RCC 7860 (cell line): ENCODE measurements at regions not wholly inside any gene's neighbourhood (a gene's known extent, or its start where the extent isn't known, plus 50 kb on each side); places are given as distances from the start of the nearest gene placed in this dataset.
"Not testable (repeated sequence)": the region's sequence is repeated elsewhere in the genome, so short reads cannot be mapped to it uniquely, and the experiment has no call there.

Source experiments
- DNase-seq: peaks from one replicate; pipeline ENCODE4 v3.0.0-alpha.2; 2015; ENCODE audit warnings: low spot score
- FAIRE-seq: peaks from 2 replicates; lab custom pipeline; 2012; peaks lifted over from hg19 to GRCh38; lab: Jason Lieb, UNC

DNA sequence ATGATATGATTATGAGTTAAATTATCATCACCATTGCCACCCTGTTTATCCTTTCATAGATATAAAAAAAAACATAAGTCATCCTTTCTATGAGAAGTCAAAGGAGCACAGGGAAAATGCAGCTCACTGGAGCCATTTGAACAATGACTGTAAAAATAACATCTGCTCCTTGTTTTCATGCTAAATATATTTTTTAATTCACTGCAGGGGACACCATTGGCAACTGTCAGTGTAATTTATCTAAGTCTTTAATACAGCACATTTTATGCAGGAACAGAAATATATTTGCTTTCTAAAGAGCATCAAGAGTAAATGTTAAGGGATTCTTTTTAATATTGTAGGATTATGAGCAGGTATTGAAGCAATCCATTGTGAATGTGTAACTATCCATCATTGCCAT, 371.3 kb downstream of the ZBBX start:
- no peak for FAIRE-seq

DNA sequence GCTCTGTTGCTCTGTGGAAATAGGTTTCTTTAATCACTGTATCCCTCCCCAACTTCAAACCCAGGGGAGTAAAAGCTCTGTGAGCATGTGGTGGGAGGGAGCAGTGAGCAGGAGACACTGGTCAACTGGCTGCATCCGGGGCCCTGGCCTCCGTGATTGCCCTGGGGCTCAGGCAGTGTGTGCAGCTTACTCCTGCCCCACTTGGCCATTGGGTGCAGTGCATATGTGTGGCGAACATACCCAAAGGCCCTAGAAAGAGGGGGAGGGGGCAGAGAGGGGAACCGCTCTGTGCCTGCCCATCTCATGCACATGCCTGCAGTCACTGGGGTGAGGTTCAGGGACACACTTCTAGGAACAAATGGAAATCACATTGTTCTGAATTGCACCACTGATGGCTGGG, 378.7 kb downstream of the ZBBX start:
- FAIRE-seq (no peak), DNase-seq (no peak)

More for the DNA sequence above, 371.3 kb downstream of the ZBBX start:
- no peak for DNase-seq

DNA sequence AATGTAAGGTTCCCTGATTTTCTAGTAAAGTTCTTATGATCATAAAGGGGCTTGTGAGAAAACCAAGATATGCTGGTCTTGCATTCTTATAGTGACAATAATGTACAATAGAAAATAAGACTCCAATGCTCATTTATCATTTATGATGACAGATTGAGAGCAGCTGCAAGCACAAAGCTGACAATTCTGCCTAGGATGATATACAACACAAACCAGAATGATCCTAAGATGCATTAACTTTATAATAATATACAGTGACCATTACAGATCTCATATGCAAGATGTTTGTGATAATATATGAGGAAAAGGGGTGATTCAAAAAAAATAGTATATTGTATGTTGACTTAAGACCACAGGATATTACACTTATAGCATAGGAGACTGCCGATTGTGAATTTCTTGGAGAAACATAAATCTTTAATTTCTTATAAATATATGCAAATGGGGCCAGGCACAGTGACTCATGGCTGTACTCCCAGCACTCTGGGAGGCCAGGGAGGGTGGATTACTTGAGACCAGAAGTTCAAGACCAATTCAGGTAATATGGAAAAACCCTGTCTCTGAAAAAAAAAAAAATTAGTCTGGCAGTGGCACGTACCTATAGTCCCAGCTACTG, 387.0 kb downstream of the ZBBX start:
- no peak for DNase-seq
- no peak for FAIRE-seq

DNA sequence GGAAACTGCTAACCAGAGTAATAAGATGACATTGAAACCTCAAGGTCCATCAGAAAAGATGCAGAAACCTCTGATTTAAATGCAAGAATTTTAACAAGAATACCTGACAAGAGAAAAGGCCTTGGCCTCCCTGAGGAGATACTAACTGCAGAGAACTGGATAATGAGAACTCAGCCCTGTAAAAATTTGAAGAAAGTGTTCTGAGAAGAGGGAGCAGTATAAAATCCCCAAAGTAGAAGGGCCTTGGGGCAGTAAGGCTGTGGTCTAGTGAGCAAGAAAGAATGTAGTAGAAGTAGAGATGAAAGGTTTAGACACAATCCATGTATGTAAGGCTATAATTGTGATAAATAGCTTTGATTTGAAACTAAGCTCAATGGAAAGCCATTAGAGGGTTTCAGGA, 394.1 kb downstream of the ZBBX start:
- FAIRE-seq (no peak), DNase-seq (no peak)

DNA sequence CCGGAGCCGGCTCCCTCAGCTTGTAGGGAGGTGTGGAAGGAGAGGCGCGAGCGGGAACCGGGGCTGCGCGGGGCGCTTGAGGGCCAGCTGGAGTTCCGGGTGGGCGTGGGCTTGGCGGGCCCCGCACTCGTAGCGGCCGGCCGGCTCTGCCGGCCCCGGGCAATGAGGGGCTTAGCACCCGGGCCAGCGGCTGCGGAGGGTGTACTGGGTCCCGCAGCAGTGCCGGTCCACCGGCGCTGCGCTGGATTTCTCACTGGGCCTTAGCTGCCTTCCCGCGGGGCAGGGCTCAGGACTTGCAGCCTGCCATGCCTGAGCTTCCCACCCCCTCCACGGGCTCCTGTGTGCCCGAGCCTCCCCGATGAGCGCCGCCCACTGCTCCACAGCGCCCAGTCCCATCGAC, 404.3 kb downstream of the ZBBX start:
- not testable (repeated sequence) for DNase-seq

DNA sequence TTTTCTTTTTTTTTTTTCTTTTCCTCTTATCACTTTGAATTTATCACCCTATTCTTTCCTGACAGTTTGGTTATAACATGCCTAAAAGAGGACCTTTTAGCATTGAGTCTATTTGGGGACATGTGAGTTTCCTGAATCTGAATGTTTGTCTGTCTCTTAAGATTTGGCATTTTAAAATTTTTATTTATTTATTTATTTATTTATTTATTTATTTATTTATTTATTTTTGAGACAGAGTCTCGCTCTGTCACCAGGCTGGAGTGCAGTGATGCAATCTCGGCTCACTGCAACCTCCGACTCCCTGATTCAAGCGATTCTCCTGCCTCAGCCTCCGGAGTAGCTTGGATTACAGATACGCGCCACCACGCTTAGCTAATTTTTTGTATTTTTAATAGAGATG, 412.4 kb downstream of the ZBBX start:
- DNase-seq, FAIRE-seq: not testable (repeated sequence)

More for the DNA sequence above, 404.3 kb downstream of the ZBBX start:
- not testable (repeated sequence) for FAIRE-seq

DNA sequence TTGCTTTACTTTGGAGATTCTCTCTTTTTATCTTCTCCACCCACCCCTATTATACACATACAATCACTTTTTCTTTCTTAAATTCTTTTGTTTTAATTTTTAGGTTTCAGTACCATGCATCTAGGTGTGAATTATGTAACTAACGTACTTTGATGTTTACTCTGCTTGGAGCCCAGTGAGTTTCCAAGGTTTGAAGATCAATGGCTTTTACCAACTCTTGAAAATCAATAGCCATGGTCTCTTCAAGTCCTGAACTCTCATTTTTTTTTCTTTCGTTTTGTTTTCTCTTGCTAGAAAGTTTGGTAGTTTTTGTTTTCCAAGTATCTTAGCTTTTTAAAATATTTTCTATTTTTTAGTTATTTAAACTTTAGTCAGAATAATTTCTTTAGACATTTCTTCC, 417.2 kb downstream of the ZBBX start:
- DNase-seq: no peak

DNA sequence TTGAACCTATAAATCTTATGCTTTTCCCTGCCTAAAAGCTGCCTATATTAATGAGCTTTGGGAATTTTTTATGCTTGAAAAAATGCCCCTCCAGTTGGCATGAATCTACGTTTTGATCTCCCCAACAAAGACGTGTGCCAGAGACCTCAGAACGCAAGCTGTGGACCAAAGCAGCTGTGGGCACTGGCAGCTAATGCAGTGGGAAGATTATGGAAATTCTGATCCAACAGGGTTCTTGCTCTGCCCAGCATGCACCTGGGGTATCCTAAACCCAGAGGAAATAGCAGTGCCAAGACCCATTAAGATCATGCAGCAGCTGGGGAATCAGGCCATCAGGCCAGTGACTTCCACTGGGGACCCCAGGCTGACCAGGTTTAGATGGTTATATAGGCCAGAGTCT, 423.0 kb downstream of the ZBBX start:
- no peak for DNase-seq

More for the DNA sequence above, 417.2 kb downstream of the ZBBX start:
- no peak for FAIRE-seq

DNA sequence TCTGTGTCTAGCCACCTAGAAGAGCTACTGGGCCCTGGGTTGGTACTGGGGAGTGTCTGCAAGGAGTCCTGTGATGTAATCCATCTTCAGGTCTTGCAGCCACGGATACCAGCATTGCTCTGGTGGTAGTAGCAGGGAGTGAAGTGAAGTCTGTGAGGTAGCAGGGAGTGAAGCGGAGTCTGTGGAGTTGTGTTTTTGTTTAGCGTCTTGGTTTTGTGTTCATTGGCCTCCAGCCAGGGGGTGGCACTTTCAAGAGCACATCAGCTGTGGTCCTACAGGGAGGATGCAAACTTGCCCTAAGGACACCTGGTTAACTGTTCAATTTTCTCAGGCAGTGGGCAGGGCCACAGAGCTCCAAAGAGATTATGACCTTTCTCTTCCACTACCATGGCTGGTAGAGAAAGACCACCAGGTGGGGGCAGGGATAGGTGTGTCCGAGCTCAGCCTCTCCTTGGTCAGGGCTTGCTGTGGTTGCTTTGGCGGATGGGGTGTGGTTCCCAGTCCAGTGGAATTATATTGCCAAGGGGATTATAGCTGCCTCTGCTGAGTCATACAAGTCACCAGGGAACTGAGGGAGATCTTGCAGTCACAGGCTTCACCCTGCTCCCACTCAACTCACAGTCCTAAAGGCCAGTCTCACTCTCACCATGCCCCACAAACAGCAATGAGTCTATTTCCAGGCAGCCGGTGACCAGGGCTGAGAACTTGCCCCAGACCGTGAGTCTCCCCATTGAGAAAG, 424.7 kb downstream of the ZBBX start:
- FAIRE-seq: no peak
- no peak for DNase-seq

More for the DNA sequence above, 423.0 kb downstream of the ZBBX start:
- FAIRE-seq: no peak

DNA sequence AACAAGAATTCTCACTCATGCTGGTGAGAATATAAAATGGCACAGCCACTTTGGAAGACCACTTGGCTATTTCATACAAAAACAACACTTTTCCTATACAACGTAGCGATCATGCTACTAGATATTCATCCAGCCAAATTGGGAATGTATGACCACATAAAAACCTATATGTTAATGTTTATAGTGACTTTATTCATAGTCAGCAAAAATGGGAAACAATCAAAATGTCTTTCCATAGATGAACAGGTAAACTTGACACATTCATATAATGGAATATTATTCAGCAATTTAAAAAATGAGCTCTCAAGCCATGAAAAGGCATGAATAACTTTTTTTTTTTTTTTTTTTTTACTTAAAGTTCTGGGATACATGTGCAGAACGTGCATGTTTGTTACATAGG, 445.2 kb downstream of the ZBBX start:
- DNase-seq (no peak), FAIRE-seq (no peak)

DNA sequence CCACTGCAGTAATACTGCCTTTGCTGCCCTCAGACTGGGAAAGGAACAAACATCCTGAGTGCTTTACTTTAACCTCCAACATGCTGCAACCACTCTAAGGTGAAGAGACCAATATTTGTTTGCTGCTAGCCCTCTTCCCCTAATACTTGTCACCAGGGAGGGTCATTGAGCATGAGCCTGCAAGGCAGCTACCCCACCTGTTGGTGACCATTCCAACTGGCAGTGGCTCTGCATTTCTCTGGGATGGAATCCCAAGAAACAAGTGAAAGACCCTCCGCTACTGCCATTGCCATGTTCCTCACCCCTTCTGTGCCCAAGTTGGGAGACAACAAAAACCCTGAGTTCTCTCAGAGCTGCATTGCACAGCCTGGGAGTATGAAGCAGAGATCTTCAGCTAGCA, 462.7 kb downstream of the ZBBX start:
- DNase-seq (no peak), FAIRE-seq (no peak)

DNA sequence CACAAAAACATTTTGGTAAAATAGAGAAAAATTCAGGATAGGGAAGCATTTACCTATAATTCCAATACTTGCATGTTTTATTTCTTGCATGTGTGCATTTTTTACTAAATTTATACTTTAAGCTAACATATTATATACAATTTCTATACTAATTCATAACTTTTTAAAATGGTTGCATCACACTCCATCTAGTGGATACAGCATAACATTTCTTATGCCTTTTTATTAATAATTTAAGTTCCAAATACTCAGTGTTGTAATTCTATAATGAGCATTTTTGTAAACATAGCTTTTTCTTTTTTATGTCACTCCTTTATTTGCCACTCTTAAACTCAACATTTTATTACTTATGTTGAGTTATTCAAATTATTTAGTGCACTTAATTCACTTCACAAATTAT, 477.7 kb downstream of the ZBBX start:
- FAIRE-seq (no peak), DNase-seq (no peak)

DNA sequence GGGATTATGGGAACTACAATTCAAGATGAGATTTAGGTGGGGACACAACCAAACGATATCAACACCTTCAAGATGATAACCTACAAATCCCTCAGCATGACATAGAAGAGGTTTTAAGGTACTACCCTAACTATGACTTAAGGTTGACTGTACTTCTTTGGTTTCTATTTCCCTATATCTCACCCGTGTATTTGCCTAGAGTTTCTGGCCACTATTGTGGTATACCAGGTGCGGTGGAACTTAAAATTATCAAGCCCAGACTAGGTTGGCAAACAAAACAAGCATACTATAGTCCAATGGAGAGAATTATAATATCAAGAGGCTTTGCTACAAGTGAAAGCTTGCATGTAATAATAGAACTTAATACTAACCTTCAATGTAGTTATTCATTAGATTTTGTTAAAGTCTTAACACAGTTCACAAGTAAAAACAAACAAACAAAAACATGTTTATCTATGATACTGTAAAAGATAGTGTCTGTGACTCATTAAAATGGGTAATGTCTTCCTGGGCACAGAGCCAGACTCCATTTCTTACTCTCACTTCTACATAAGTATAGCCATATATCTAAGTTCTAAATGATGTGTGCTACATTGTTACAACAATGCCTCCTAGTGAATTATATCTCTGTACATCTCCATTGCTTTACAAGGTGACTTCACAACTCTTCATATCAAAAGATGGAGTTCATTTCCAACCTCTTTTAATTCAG, 479.1 kb downstream of the ZBBX start:
- DNase-seq: no peak
- no peak for FAIRE-seq

DNA sequence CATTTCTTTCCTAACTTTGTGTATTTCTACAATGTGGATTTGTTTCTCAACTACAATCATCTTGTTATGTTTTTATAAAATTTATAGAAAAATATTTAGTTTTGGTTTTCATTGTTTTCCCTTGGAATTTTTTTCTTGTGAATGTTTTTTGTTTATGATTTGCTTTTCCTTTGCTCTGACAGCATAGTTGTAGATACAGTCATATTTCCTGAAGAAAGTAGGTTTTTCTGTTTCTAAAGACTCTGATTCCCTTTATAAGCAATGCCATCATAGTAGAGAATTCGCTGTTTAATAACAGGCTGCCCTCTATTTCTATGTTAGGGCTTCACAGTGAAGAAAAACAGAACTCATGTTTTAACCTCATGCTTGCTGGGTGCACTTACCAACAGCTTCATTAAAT, 482.3 kb downstream of the ZBBX start:
- no peak for DNase-seq
- FAIRE-seq: no peak

DNA sequence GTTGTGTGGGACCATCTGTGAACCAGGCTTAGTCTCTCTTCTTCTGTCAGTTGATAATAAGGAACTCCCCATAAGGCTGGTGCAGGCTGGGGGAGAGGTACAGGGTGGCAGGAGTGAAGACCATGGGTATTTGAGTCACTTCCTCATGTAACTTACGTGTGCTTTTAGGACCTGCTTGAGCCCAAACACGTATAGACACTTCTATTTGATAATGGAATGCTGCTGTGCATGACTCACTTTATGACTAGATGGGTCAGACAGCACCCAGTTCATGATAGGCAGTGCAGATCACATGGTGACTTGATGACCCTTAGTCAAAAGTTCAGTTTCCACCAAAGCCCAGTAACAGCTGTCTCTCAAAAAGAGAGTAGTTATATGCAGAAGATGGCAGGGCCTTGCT, 490.9 kb downstream of the ZBBX start:
- DNase-seq (no peak), FAIRE-seq (no peak)

DNA sequence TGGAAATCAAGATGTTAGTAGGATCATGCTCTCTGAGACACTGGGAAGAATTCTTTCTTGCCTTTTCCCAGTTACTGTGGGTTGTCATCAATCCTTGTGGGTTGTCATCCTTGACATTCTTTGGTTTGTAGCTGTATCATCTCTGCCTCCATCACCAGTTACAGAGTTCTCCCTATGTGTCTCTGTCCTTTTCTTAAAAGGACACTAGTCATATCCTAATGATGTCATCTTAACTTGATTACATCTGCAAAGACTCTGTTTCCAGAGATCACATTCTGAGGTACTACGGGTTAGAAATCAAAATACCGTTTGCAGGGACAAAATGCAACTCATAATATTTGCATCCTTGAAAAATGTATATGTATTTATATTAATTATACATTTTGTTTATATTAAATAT, 500.4 kb downstream of the ZBBX start:
- DNase-seq (no peak), FAIRE-seq (no peak)

DNA sequence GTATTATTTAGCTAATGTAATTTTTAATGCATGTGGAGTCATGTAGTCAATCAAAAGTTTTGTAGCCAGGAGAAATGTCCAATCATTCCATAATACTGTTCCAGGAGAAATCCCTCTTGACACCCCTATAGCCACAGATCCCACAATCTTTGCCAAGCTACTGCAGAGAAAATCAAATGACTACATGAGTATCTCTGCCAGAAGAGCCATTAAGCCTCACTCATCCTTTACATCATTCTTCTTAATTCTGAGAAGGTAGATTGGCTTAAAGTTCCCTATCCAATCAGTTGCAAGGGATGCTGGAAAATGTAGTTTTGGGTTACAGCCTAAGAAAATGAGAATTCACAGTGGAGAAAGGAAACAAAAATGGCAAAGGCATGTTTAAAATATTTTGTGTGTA, 502.1 kb downstream of the ZBBX start:
- FAIRE-seq: no peak
- DNase-seq: no peak

DNA sequence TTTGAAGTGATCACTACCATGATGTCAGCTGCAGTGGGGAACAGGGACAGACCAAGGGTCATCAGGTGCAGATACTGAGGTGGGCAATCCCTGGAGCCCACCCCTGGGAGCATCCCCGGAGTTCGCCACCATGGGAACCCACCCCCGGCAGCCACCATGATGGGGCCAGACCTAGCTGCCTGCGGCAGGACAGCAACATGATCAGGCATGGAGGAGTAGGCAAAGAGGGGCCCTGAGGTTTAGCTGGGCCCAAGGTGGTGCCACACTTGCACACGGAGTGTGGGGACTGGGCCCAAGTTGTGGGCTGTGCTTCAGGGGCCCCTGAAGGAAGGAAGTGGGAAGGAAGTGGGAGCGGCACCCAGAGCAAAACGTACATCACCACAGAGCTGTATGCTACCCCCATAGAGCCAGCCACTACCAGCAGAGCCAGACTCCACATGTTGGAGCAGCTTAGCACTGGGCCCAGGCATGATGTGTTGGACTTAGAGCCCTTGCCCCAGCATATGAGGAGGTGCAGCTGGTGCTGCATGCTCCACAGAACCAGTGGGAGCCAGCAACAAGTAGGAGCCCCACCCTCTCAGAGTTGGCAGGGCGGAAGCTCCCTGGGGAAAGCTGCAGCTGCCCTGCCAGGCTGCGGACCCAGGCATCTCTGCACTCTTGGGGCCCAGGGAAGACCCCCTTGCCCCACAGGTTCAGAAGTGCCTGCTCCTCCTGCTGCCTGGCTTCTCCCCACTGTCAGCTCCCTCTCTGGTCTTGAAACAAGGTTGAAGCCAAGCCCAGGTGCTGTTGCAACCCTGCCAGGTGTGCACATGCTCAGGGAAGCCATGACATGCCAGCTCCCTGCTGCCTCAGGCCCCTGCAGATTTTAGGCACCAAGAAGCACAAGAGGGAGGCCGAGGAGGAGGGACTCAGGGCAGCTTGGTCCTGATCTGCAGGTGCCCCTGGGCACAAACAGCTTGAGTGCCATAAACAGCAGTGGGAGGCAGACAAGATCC, 515.3 kb downstream of the ZBBX start:
- no peak for FAIRE-seq
- no peak for DNase-seq

DNA sequence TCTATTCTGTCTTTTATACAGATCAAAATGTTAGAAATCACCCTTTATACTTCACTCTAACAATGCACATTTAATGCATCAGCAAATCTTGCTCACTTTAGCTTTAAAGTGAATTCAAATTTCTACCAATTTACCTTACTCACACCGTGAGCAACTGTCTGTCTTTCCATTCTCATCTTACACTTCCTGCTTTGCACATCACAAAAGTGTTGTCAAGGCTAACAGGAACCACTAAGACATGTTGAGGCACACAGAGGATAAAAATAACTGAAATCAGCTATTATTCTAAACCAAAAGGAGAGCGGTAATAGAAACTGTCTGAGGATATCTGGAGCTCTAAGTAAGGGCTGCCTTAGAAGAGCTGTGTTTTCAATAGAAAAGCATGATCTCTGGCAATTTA, 519.9 kb downstream of the ZBBX start:
- DNase-seq (no peak), FAIRE-seq (no peak)

DNA sequence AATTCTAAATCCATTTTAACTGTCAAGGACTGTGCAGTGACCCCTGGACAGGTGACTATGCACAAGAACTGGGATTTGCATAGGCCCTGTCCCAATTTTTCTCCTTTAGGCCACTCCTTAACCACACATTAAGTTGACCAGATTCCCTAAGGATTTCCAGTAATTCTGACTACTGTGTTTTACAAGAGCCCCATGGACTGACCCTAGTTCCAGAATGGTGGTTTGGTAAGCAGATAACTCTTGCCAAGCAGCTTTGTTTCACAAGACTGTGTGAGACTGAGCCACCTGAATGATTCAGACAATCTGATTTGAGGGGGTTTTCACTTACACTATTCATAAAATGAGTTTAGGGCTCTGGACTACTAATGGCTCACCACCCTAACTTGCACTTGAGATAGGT, 535.8 kb downstream of the ZBBX start:
- no peak for FAIRE-seq
- DNase-seq: no peak

DNA sequence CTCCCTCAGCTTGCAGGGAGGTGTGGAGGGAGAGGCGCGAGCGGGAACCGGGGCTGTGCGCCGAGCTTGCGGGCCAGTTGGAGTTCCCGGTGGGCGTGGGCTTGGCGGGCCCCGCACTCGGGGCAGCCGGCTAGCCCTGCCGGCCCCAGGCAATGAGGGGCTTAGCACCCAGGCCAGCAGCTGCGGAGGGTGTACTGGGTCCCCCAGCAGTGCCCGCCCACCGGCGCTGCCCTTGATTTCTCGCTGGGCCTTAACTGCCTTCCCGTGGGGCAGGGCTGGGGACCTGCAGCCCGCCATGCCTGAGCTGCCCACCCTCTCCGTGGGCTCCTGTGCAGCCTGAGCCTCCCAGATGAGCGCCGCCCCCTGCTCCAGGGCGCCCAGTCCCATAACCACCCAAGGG, 537.3 kb downstream of the ZBBX start:
- FAIRE-seq, DNase-seq: not testable (repeated sequence)
